ENCODE measurements at regions not wholly inside any gene's neighbourhood (a gene's known extent, or its start where the extent isn't known, plus 50 kb on each side); places are given as distances from the start of the nearest gene placed in this dataset.

DNA sequence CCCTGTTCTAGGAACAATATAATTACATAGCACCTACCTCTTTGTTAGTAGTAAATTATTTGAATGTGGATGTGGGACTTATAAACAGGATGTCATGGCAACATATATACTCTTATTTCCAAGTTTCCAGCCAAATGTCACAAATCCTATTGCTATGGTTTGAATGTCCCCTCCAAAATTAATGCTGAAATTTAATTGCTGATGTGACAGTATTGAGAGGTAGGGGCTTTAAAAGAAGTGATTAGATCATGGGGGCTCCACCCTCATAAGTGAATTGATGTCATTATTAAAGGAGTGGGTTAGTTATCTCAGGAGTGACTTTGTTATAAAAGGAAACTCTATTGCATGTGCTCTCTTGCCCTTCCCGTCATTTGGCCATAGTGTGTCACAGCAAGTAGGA lies 164.2 kb upstream of the ATF7IP start:
- no peak overlapping the region for H3K4me2 ChIP-seq
- ATAC-seq (no peak), DNase-seq (ENCODE audit: low spot score) (no peak)
- H3K4me1 Mint-ChIP-seq, result peaks cover under 1% of the 10 kb centered on the region; the same call in 1 of the 3 replicates
- H3K4me1 ChIP-seq (ENCODE audit: insufficient read depth), result no peaks in the 10 kb centered on the region
- no peaks in the 10 kb centered on the region for H3K36me3 ChIP-seq (ENCODE audit: insufficient read depth)
- H4K20me1 ChIP-seq (replicated peaks; ENCODE audit: insufficient read depth), result no peaks in the 10 kb centered on the region
- peaks cover 2% of the 10 kb centered on the region; the same call in 2 of the 3 replicates for H3K9me3 Mint-ChIP-seq
- no peaks in the 10 kb centered on the region for H3F3A ChIP-seq (replicated peaks; ENCODE audit: low read depth)
- H3K4me3 ChIP-seq, result no peak overlapping the region
- no peaks in the 10 kb centered on the region for H3K27me3 ChIP-seq (ENCODE audit: insufficient read depth)
- no peak overlapping the region for H3K27ac Mint-ChIP-seq
- H3K4me3 Mint-ChIP-seq, result no peak overlapping the region
- TF ChIP-seq JUNB (IDR thresholded peaks at IDR 0.05; ENCODE audit: unreplicated experiment), result no peak
- TF ChIP-seq CREB1 (CRISPR knock-in tag; IDR thresholded peaks at IDR 0.05; ENCODE audit: low read depth), result no peak
- TF ChIP-seq NANOG (IDR thresholded peaks at IDR 0.05; ENCODE audit: borderline replicate concordance), result no peak
- H3K27ac ChIP-seq (ENCODE audit: low read depth), result no peak overlapping the region
- H3K27me3 Mint-ChIP-seq (ENCODE audit: insufficient read depth, low read depth, poor library complexity), result peaks cover 2% of the 10 kb centered on the region
- H3K36me3 Mint-ChIP-seq (ENCODE audit: low read depth), result peaks cover 1% of the 10 kb centered on the region; the same call in 1 of the 3 replicates
- H2AFZ ChIP-seq, result no peak overlapping the region
- no peaks in the 10 kb centered on the region for H3K79me2 ChIP-seq (replicated peaks; ENCODE audit: insufficient read depth)
- no peaks in the 10 kb centered on the region for H3K9me2 ChIP-seq (ENCODE audit: insufficient read depth)

DNA sequence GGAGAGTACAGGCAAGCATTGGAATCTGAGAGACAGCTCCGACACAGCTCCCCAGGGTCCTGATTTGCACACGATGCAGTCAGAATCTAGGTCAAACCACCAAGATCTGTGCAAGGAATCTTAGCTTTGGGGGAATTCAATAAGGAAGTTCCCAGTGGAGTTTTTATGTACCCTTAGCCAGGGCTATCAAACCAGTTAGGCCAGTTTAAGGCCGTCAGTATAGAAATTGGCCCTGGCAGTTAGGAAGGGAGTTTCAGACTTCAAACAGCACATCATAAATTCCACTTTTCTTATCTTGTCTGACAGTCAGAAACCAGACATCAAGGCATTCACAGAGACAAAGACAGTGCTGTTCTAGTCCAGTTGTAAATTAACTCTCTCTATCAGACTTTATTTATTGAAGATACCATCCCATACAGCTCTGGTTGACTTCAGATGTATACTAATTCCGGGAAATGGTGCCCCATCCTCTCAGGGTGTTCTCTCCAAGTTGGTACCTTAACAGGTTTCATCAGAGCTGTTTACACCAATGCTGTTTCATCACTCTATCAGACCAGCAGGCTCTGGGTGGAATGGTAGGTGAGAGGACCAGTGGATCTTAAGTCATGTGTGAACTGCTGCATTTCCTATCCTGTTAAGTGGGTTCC lies 157.5 kb upstream of the ATF7IP start:
- H3K4me1 Mint-ChIP-seq, result peaks cover 25% of the 10 kb centered on the region
- H3K27ac ChIP-seq (ENCODE audit: low read depth), result no peak overlapping the region
- H3K27ac Mint-ChIP-seq, result no peak overlapping the region
- H3K36me3 ChIP-seq (ENCODE audit: insufficient read depth), result no peaks in the 10 kb centered on the region
- H3K27me3 ChIP-seq (ENCODE audit: insufficient read depth), result no peaks in the 10 kb centered on the region
- peak overlapping the region; percentile 64 for H3K4me2 ChIP-seq
- H3K9me2 ChIP-seq (ENCODE audit: insufficient read depth), result peaks cover 14% of the 10 kb centered on the region
- no peaks in the 10 kb centered on the region for H4K20me1 ChIP-seq (replicated peaks; ENCODE audit: insufficient read depth)
- no peaks in the 10 kb centered on the region for H3F3A ChIP-seq (replicated peaks; ENCODE audit: low read depth)
- H3K4me1 ChIP-seq (ENCODE audit: insufficient read depth), result peaks cover 19% of the 10 kb centered on the region
- peaks cover 3% of the 10 kb centered on the region; the same call in 1 of the 3 replicates for H3K36me3 Mint-ChIP-seq (ENCODE audit: low read depth)
- peaks cover 4% of the 10 kb centered on the region for H3K9me3 Mint-ChIP-seq
- peak overlapping the region; percentile 20 for H2AFZ ChIP-seq
- ATAC-seq (peak; percentile 60; the same call in 2 of the 3 replicates), DNase-seq (ENCODE audit: low spot score) (peak; percentile 50)
- H3K4me3 ChIP-seq, result no peak overlapping the region
- H3K27me3 Mint-ChIP-seq (ENCODE audit: insufficient read depth, low read depth, poor library complexity), result peaks cover 6% of the 10 kb centered on the region
- no peak overlapping the region for H3K4me3 Mint-ChIP-seq
- no peaks in the 10 kb centered on the region for H3K79me2 ChIP-seq (replicated peaks; ENCODE audit: insufficient read depth)
- TF ChIP-seq, protein P1, sequence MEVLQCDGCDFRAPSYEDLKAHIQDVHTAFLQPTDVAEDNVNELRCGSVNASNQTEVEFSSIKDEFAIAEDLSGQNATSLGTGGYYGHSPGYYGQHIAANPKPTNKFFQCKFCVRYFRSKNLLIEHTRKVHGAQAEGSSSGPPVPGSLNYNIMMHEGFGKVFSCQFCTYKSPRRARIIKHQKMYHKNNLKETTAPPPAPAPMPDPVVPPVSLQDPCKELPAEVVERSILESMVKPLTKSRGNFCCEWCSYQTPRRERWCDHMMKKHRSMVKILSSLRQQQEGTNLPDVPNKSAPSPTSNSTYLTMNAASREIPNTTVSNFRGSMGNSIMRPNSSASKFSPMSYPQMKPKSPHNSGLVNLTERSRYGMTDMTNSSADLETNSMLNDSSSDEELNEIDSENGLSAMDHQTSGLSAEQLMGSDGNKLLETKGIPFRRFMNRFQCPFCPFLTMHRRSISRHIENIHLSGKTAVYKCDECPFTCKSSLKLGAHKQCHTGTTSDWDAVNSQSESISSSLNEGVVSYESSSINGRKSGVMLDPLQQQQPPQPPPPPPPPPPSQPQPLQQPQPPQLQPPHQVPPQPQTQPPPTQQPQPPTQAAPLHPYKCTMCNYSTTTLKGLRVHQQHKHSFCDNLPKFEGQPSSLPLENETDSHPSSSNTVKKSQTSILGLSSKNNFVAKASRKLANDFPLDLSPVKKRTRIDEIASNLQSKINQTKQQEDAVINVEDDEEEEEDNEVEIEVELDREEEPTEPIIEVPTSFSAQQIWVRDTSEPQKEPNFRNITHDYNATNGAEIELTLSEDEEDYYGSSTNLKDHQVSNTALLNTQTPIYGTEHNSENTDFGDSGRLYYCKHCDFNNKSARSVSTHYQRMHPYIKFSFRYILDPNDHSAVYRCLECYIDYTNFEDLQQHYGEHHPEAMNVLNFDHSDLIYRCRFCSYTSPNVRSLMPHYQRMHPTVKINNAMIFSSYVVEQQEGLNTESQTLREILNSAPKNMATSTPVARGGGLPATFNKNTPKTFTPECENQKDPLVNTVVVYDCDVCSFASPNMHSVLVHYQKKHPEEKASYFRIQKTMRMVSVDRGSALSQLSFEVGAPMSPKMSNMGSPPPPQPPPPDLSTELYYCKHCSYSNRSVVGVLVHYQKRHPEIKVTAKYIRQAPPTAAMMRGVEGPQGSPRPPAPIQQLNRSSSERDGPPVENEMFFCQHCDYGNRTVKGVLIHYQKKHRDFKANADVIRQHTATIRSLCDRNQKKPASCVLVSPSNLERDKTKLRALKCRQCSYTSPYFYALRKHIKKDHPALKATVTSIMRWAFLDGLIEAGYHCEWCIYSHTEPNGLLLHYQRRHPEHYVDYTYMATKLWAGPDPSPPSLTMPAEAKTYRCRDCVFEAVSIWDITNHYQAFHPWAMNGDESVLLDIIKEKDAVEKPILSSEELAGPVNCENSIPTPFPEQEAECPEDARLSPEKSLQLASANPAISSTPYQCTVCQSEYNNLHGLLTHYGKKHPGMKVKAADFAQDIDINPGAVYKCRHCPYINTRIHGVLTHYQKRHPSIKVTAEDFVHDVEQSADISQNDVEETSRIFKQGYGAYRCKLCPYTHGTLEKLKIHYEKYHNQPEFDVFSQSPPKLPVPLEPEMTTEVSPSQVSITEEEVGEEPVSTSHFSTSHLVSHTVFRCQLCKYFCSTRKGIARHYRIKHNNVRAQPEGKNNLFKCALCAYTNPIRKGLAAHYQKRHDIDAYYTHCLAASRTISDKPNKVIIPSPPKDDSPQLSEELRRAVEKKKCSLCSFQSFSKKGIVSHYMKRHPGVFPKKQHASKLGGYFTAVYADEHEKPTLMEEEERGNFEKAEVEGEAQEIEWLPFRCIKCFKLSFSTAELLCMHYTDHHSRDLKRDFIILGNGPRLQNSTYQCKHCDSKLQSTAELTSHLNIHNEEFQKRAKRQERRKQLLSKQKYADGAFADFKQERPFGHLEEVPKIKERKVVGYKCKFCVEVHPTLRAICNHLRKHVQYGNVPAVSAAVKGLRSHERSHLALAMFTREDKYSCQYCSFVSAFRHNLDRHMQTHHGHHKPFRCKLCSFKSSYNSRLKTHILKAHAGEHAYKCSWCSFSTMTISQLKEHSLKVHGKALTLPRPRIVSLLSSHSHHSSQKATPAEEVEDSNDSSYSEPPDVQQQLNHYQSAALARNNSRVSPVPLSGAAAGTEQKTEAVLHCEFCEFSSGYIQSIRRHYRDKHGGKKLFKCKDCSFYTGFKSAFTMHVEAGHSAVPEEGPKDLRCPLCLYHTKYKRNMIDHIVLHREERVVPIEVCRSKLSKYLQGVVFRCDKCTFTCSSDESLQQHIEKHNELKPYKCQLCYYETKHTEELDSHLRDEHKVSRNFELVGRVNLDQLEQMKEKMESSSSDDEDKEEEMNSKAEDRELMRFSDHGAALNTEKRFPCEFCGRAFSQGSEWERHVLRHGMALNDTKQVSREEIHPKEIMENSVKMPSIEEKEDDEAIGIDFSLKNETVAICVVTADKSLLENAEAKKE (CRISPR knock-in tag; IDR thresholded peaks at IDR 0.05), result no peak
- TF ChIP-seq, protein P2, sequence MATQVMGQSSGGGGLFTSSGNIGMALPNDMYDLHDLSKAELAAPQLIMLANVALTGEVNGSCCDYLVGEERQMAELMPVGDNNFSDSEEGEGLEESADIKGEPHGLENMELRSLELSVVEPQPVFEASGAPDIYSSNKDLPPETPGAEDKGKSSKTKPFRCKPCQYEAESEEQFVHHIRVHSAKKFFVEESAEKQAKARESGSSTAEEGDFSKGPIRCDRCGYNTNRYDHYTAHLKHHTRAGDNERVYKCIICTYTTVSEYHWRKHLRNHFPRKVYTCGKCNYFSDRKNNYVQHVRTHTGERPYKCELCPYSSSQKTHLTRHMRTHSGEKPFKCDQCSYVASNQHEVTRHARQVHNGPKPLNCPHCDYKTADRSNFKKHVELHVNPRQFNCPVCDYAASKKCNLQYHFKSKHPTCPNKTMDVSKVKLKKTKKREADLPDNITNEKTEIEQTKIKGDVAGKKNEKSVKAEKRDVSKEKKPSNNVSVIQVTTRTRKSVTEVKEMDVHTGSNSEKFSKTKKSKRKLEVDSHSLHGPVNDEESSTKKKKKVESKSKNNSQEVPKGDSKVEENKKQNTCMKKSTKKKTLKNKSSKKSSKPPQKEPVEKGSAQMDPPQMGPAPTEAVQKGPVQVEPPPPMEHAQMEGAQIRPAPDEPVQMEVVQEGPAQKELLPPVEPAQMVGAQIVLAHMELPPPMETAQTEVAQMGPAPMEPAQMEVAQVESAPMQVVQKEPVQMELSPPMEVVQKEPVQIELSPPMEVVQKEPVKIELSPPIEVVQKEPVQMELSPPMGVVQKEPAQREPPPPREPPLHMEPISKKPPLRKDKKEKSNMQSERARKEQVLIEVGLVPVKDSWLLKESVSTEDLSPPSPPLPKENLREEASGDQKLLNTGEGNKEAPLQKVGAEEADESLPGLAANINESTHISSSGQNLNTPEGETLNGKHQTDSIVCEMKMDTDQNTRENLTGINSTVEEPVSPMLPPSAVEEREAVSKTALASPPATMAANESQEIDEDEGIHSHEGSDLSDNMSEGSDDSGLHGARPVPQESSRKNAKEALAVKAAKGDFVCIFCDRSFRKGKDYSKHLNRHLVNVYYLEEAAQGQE (IDR thresholded peaks at IDR 0.05; ENCODE audit: unreplicated experiment), result no peak
- TF ChIP-seq, protein P3, sequence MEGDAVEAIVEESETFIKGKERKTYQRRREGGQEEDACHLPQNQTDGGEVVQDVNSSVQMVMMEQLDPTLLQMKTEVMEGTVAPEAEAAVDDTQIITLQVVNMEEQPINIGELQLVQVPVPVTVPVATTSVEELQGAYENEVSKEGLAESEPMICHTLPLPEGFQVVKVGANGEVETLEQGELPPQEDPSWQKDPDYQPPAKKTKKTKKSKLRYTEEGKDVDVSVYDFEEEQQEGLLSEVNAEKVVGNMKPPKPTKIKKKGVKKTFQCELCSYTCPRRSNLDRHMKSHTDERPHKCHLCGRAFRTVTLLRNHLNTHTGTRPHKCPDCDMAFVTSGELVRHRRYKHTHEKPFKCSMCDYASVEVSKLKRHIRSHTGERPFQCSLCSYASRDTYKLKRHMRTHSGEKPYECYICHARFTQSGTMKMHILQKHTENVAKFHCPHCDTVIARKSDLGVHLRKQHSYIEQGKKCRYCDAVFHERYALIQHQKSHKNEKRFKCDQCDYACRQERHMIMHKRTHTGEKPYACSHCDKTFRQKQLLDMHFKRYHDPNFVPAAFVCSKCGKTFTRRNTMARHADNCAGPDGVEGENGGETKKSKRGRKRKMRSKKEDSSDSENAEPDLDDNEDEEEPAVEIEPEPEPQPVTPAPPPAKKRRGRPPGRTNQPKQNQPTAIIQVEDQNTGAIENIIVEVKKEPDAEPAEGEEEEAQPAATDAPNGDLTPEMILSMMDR (conservative IDR thresholded peaks at IDR 0.05; ENCODE audit: low read depth in 2 of 2), result no peak
- TF ChIP-seq POLR2AphosphoS5 (IDR thresholded peaks at IDR 0.05; ENCODE audit: low read depth) (no peak), NANOG (IDR thresholded peaks at IDR 0.05; ENCODE audit: borderline replicate concordance) (no peak), JUNB (IDR thresholded peaks at IDR 0.05; ENCODE audit: unreplicated experiment) (no peak)

Data from GM23338 (cell line).